ENCODE measurements at regions not wholly inside any gene's neighbourhood (a gene's known extent, or its start where the extent isn't known, plus 50 kb on each side); places are given as distances from the start of the nearest gene placed in this dataset.

DNA sequence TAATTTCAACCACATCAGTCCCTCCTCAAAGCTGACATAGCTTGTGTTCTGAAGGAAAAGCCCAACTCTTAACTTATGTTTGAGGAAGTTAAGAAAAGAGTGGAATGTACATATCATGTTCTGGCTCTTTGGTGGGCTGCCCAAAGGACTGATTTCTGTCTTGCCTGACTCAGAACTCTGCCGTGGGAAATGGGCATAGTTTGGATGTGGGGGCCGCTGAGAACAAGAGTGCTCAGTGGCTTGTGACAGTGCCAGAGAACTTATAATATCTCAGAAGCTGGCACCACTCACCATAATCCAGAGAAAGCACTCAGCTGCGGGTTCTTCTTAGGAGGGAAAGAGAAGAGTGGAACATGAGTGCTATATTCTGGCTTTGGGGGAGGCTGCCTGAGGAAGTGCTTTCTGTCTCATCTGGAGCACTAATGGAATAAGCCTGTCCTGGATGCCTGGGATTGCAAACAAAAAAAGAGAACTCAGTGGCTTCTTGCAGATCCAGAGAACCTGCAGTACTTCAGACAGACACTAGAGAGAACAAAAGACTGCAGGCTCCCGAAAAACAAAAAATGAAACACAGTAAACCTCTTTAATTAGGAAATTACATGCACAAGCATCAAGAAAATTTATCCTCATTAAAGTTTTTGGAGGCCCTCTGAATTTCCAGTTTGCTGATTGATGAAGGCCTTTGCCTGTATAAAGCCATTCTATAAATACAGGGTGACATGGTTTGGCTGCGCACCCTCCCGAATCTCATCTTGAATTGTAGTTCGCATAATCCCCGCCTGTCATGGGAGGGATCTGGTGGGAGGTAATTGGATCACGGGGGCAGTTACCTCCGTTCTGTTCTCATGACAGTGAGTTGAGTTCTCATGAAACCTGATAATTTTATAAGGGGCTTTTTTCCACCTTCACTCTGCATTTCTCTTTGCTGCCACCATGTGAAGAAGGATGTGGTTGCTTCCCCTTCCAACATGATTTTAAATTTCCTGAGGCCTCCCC lies 207.0 kb downstream of the DMAC1 start:
- no peak overlapping the region for H3K27ac ChIP-seq (ENCODE audit: low read depth, low read length, poor library complexity, severe bottlenecking)
- no peaks in the 10 kb centered on the region for H3K9me3 ChIP-seq (ENCODE audit: low read length)

DNA sequence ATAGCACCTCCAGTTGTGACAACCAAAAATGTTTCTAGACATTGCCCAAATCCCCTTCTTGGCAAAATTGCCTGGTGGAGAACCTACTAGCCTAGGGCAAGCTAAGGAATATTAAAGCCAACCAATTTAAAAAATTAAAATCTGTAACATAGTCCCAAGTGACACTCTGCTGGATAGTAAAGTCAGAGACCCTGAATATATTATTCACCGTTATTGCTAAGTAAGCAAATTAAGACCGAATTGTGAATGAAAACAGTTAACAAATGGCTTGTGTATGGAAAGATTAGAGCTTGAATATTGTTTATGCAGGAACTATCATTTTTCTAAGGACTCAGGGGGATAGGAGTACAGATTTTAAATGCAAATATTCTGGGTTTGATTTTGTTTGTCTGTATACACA lies 208.1 kb downstream of the DMAC1 start:
- Histone ChIP-seq H3K4me2 (ENCODE audit: low read length) (no peak overlapping the region), H3K27ac (ENCODE audit: low read depth, low read length, poor library complexity, severe bottlenecking) (no peak overlapping the region), H3K4me1 (ENCODE audit: insufficient read depth, low read length, severe bottlenecking) (no peaks in the 10 kb centered on the region), H3K9me2 (ENCODE audit: low read depth, low read length) (no peaks in the 10 kb centered on the region), H3K9me3 (ENCODE audit: low read length) (no peaks in the 10 kb centered on the region), H3F3A (ENCODE audit: insufficient read depth, low read length) (no peaks in the 10 kb centered on the region), H2AFZ (ENCODE audit: low read length) (no peak overlapping the region), H3K27me3 (ENCODE audit: insufficient read depth, low read length) (no peaks in the 10 kb centered on the region), H4K20me1 (ENCODE audit: insufficient read depth, low read length) (no peaks in the 10 kb centered on the region), H3K36me3 (ENCODE audit: insufficient read depth, low read length) (no peaks in the 10 kb centered on the region), H3K79me2 (ENCODE audit: insufficient read depth, low read length) (no peaks in the 10 kb centered on the region), H3K9ac (ENCODE audit: low read length) (no peak overlapping the region), H3K4me3 (ENCODE audit: low read depth, low read length, poor library complexity, severe bottlenecking) (no peak overlapping the region)
- no peak for TF ChIP-seq EZH2 (IDR thresholded peaks at IDR 0.05; ENCODE audit: borderline replicate concordance, low read length)

More for the DNA sequence above, 207.0 kb downstream of the DMAC1 start:
- H3K36me3 ChIP-seq (ENCODE audit: insufficient read depth, low read length): no peaks in the 10 kb centered on the region
- H3K4me2 ChIP-seq (ENCODE audit: low read length): no peak overlapping the region
- no peak for TF ChIP-seq EZH2 (IDR thresholded peaks at IDR 0.05; ENCODE audit: borderline replicate concordance, low read length)
- TF ChIP-seq, protein P1, sequence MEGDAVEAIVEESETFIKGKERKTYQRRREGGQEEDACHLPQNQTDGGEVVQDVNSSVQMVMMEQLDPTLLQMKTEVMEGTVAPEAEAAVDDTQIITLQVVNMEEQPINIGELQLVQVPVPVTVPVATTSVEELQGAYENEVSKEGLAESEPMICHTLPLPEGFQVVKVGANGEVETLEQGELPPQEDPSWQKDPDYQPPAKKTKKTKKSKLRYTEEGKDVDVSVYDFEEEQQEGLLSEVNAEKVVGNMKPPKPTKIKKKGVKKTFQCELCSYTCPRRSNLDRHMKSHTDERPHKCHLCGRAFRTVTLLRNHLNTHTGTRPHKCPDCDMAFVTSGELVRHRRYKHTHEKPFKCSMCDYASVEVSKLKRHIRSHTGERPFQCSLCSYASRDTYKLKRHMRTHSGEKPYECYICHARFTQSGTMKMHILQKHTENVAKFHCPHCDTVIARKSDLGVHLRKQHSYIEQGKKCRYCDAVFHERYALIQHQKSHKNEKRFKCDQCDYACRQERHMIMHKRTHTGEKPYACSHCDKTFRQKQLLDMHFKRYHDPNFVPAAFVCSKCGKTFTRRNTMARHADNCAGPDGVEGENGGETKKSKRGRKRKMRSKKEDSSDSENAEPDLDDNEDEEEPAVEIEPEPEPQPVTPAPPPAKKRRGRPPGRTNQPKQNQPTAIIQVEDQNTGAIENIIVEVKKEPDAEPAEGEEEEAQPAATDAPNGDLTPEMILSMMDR (IDR thresholded peaks at IDR 0.05; ENCODE audit: low read length): no peak; the same call in 1 of the 2 replicates
- H3K9me2 ChIP-seq (ENCODE audit: low read depth, low read length): no peaks in the 10 kb centered on the region
- H3K27me3 ChIP-seq (ENCODE audit: insufficient read depth, low read length): no peaks in the 10 kb centered on the region
- no peak overlapping the region for H3K9ac ChIP-seq (ENCODE audit: low read length)
- no peaks in the 10 kb centered on the region for H3F3A ChIP-seq (ENCODE audit: insufficient read depth, low read length)
- H3K4me3 ChIP-seq (ENCODE audit: low read depth, low read length, poor library complexity, severe bottlenecking): no peak overlapping the region
- H3K4me1 ChIP-seq (ENCODE audit: insufficient read depth, low read length, severe bottlenecking): no peaks in the 10 kb centered on the region
- H2AFZ ChIP-seq (ENCODE audit: low read length): no peak overlapping the region
- H3K79me2 ChIP-seq (ENCODE audit: insufficient read depth, low read length): no peaks in the 10 kb centered on the region
- no peaks in the 10 kb centered on the region for H4K20me1 ChIP-seq (ENCODE audit: insufficient read depth, low read length)

DNA sequence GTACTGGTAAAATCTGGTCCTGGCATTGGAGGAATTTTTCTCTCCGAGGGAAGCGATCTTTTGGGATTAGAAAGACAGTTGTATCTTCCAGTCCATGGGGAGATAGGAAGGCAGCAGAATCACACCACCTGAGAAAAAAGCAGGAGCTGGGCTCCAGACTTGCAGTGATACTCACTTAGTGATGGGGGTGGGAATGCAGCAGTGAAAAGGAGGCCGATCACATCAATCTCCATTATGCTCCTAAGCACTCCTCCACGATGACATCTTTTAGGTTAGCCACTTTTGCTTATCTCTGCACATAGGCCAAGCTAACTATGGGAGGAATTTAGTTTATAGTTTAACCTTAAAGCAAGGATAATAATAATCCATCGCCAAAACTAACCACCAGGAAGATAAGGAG lies 219.0 kb downstream of the DMAC1 start:
- Histone ChIP-seq H3K79me2 (ENCODE audit: insufficient read depth, low read length) (no peaks in the 10 kb centered on the region), H2AFZ (ENCODE audit: low read length) (no peak overlapping the region), H3K4me1 (ENCODE audit: insufficient read depth, low read length, severe bottlenecking) (no peaks in the 10 kb centered on the region), H3F3A (ENCODE audit: insufficient read depth, low read length) (no peaks in the 10 kb centered on the region), H3K4me2 (ENCODE audit: low read length) (no peak overlapping the region), H3K9ac (ENCODE audit: low read length) (no peak overlapping the region), H3K4me3 (ENCODE audit: low read depth, low read length, poor library complexity, severe bottlenecking) (no peak overlapping the region), H3K9me2 (ENCODE audit: low read depth, low read length) (no peaks in the 10 kb centered on the region), H3K9me3 (ENCODE audit: low read length) (no peaks in the 10 kb centered on the region), H4K20me1 (ENCODE audit: insufficient read depth, low read length) (no peaks in the 10 kb centered on the region), H3K27me3 (ENCODE audit: insufficient read depth, low read length) (no peaks in the 10 kb centered on the region), H3K36me3 (ENCODE audit: insufficient read depth, low read length) (no peaks in the 10 kb centered on the region), H3K27ac (ENCODE audit: low read depth, low read length, poor library complexity, severe bottlenecking) (no peak overlapping the region)
- TF ChIP-seq EZH2 (IDR thresholded peaks at IDR 0.05; ENCODE audit: borderline replicate concordance, low read length): no peak
- TF ChIP-seq, protein P1 (IDR thresholded peaks at IDR 0.05; ENCODE audit: low read length): no peak
